GM19351 (cell line): ENCODE measurements at regions not wholly inside any gene's neighbourhood (a gene's known extent, or its start where the extent isn't known, plus 50 kb on each side); places are given as distances from the start of the nearest gene placed in this dataset.
"Not testable (repeated sequence)": the region's sequence is repeated elsewhere in the genome, so short reads cannot be mapped to it uniquely, and the experiment has no call there.

Experiments
- ATAC-seq: cut with Tn5 transposase; IDR thresholded peaks from one replicate; pipeline ENCODE4 v1.9.1; 2021; ENCODE audit warnings: mild to moderate bottlenecking, moderate library complexity; ENCODE audit not compliant: unreplicated experiment

- ATAC-seq, result no peak
Measured at GRCh38 chr9:30125881-30126280, 2258.6 kb upstream of the ACO1 start.

- ATAC-seq, result no peak
Measured at GRCh38 chr9:30127371-30127770, 2257.1 kb upstream of the ACO1 start.

GRCh38 chr9:30140407-30140806 is 2244.0 kb upstream of the ACO1 start:
- no peak for ATAC-seq

GRCh38 chr9:30160570-30160969 is 2223.9 kb upstream of the ACO1 start:
- no peak for ATAC-seq

GRCh38 chr9:30172206-30172605 is 2212.2 kb upstream of the ACO1 start:
- no peak for ATAC-seq

- ATAC-seq, result no peak
Measured at GRCh38 chr9:30178610-30179009, 2205.8 kb upstream of the ACO1 start.

- ATAC-seq, result no peak
Measured at GRCh38 chr9:30193421-30193820, 2191.0 kb upstream of the ACO1 start.

GRCh38 chr9:30196941-30197340 is 2187.5 kb upstream of the ACO1 start:
- no peak for ATAC-seq

- no peak for ATAC-seq
Measured at GRCh38 chr9:30197453-30197852, 2187.0 kb upstream of the ACO1 start.

- ATAC-seq, result no peak
Measured at GRCh38 chr9:30197954-30198353, 2186.5 kb upstream of the ACO1 start.

GRCh38 chr9:30198463-30199309 is 2185.8 kb upstream of the ACO1 start:
- ATAC-seq, result no peak

- ATAC-seq, result no peak
Measured at GRCh38 chr9:30201024-30201423, 2183.4 kb upstream of the ACO1 start.

GRCh38 chr9:30235068-30235467 is 2149.4 kb upstream of the ACO1 start:
- no peak for ATAC-seq

GRCh38 chr9:30235564-30235963 is 2148.9 kb upstream of the ACO1 start:
- ATAC-seq, result no peak

- no peak for ATAC-seq
Measured at GRCh38 chr9:30239878-30240277, 2144.6 kb upstream of the ACO1 start.

- ATAC-seq, result no peak
Measured at GRCh38 chr9:30243467-30243866, 2141.0 kb upstream of the ACO1 start.

GRCh38 chr9:30244877-30245276 is 2139.6 kb upstream of the ACO1 start:
- no peak for ATAC-seq

GRCh38 chr9:30250872-30251271 is 2133.6 kb upstream of the ACO1 start:
- no peak for ATAC-seq

GRCh38 chr9:30258094-30258493 is 2126.3 kb upstream of the ACO1 start:
- ATAC-seq, result no peak

- ATAC-seq, result no peak
Measured at GRCh38 chr9:30280229-30280900, 2104.1 kb upstream of the ACO1 start.

GRCh38 chr9:30289435-30289834 is 2095.0 kb upstream of the ACO1 start:
- no peak for ATAC-seq

GRCh38 chr9:30292026-30292425 is 2092.4 kb upstream of the ACO1 start:
- ATAC-seq, result not testable (repeated sequence)
